Endodermal cell (in vitro differentiated cells): ENCODE measurements at regions not wholly inside any gene's neighbourhood (a gene's known extent, or its start where the extent isn't known, plus 50 kb on each side); places are given as distances from the start of the nearest gene placed in this dataset.

ENCODE experiments used
- DNase-seq: peaks from one replicate; pipeline ENCODE4 v3.0.0-alpha.2; 2017
- H3K27ac ChIP-seq: 2 replicates; pipeline ENCODE4 v1.5.1; 2013; ENCODE audit warnings: mild to moderate bottlenecking, low read depth, low read length, moderate library complexity
- H3K27me3 ChIP-seq: 2 replicates; pipeline ENCODE4 v1.6.1; 2013; ENCODE audit warnings: mild to moderate bottlenecking, low read length, moderate library complexity; ENCODE audit not compliant: insufficient read depth, control insufficient read depth, poor library complexity, severe bottlenecking
- H3K36me3 ChIP-seq: 2 replicates; pipeline ENCODE4 v1.7.0; 2013; ENCODE audit warnings: mild to moderate bottlenecking, low read length, moderate library complexity; ENCODE audit not compliant: control insufficient read depth, insufficient read depth
- H3K4me1 ChIP-seq: one replicate; pipeline ENCODE4 v1.7.0; 2013; ENCODE audit warnings: low read length; ENCODE audit not compliant: control insufficient read depth, insufficient read depth
- H3K4me3 ChIP-seq: 2 replicates; pipeline ENCODE4 v1.5.1; 2013; ENCODE audit warnings: mild to moderate bottlenecking, low read length, moderate library complexity
- H3K9ac ChIP-seq: 2 replicates; pipeline ENCODE4 v1.6.1; 2013; ENCODE audit warnings: mild to moderate bottlenecking, low read length, moderate library complexity; ENCODE audit not compliant: poor library complexity, severe bottlenecking; ENCODE audit errors: extremely low read depth
- H3K9me3 ChIP-seq: 2 replicates; pipeline ENCODE4 v1.6.1; 2013; ENCODE audit warnings: mild to moderate bottlenecking, low read length, moderate library complexity; ENCODE audit not compliant: control insufficient read depth
- H3K27ac Mint-ChIP-seq: 2 replicates; pipeline ENCODE4 v1.8.0; 2020; ENCODE audit warnings: mixed read lengths
- H3K27me3 Mint-ChIP-seq: 2 replicates; pipeline ENCODE4 v1.8.0; 2021; ENCODE audit warnings: mild to moderate bottlenecking, mixed read lengths; ENCODE audit not compliant: insufficient read depth
- H3K36me3 Mint-ChIP-seq: 2 replicates; pipeline ENCODE4 v1.8.0; 2020; ENCODE audit warnings: low read depth, mixed read lengths
- H3K4me1 Mint-ChIP-seq: 2 replicates; pipeline ENCODE4 v1.8.0; 2020; ENCODE audit warnings: mixed read lengths
- H3K4me3 Mint-ChIP-seq: 2 replicates; pipeline ENCODE4 v1.8.0; 2020; ENCODE audit warnings: mild to moderate bottlenecking, moderate library complexity, mixed read lengths
- H3K9me3 Mint-ChIP-seq: 2 replicates; pipeline ENCODE4 v1.8.0; 2020; ENCODE audit warnings: mild to moderate bottlenecking, mixed read lengths
- CTCF ChIP-seq: fragments of 200-600 bp; sonication (generic); conservative IDR thresholded peaks from 2 replicates; pipeline ENCODE4 v1.5.0; 2021; ENCODE audit warnings: antibody characterized with exemption, mild to moderate bottlenecking
- WGBS, 2 experiments: methylation state at CpG; one replicate each; pipeline versions ENCODE4 v1.1.5 to v1.1.7; 2013; ENCODE audit warnings: missing lambda C conversion rate in 2 of 2, mixed read lengths in 1 of 2; ENCODE audit not compliant: insufficient coverage in 1 of 2, insufficient read length in 1 of 2; 5-methylcytosine and 5-hydroxymethylcytosine counted together

GRCh38 chr2:118279005-118279404, 190.7 kb downstream of the INSIG2 start:
- H3K9ac ChIP-seq: no peak overlapping the region
- Mint-ChIP-seq H3K27me3 (peaks cover 88% of the 10 kb centered on the region), H3K4me1 (peaks cover 27% of the 10 kb centered on the region), H3K9me3 (no peaks in the 10 kb centered on the region), H3K36me3 (no peaks in the 10 kb centered on the region), H3K4me3 (no peak overlapping the region), H3K27ac (no peak overlapping the region)
- H3K4me3 ChIP-seq: no peak overlapping the region
- H3K9me3 ChIP-seq: no peaks in the 10 kb centered on the region
- H3K27me3 ChIP-seq: peaks cover 65% of the 10 kb centered on the region
- H3K4me1 ChIP-seq: no peaks in the 10 kb centered on the region
- H3K27ac ChIP-seq: no peak overlapping the region
- H3K36me3 ChIP-seq: no peaks in the 10 kb centered on the region
- no peak for TF ChIP-seq CTCF
- 83 to 94% methylated on average over 3 of the region's 3 CpGs for WGBS, 2 experiments
- no peak for DNase-seq

- Histone ChIP-seq H3K4me1 (no peaks in the 10 kb centered on the region), H3K36me3 (no peaks in the 10 kb centered on the region), H3K27ac (no peak overlapping the region), H3K9ac (no peak overlapping the region), H3K27me3 (peaks cover 62% of the 10 kb centered on the region), H3K9me3 (no peaks in the 10 kb centered on the region), H3K4me3 (no peak overlapping the region)
- Mint-ChIP-seq H3K4me3 (no peak overlapping the region), H3K36me3 (no peaks in the 10 kb centered on the region), H3K27me3 (peaks cover 87% of the 10 kb centered on the region), H3K4me1 (peaks cover 21% of the 10 kb centered on the region), H3K9me3 (no peaks in the 10 kb centered on the region), H3K27ac (no peak overlapping the region)
- no peak for DNase-seq
- WGBS, 2 experiments: 86 to 88% methylated on average over 5 of the region's 5 CpGs
- peak; percentile 54 for TF ChIP-seq CTCF
Observed at GRCh38 chr2:118278046-118278445, 189.8 kb downstream of the INSIG2 start.

- no peaks in the 10 kb centered on the region for H3K4me1 ChIP-seq
- H3K9me3 ChIP-seq: no peaks in the 10 kb centered on the region
- H3K4me3 ChIP-seq: no peak overlapping the region
- peaks cover 77% of the 10 kb centered on the region for H3K27me3 Mint-ChIP-seq
- WGBS, 2 experiments: 83 to 94% methylated on average over 2 to 4 of the region's 4 CpGs
- H3K4me1 Mint-ChIP-seq: peaks cover 3% of the 10 kb centered on the region
- H3K9ac ChIP-seq: no peak overlapping the region
- H3K27ac ChIP-seq: no peak overlapping the region
- no peaks in the 10 kb centered on the region for H3K36me3 ChIP-seq
- no peak for TF ChIP-seq CTCF
- DNase-seq: no peak
- no peak overlapping the region for H3K27ac Mint-ChIP-seq
- H3K4me3 Mint-ChIP-seq: no peak overlapping the region
- H3K27me3 ChIP-seq: peaks cover 51% of the 10 kb centered on the region
- no peaks in the 10 kb centered on the region for H3K36me3 Mint-ChIP-seq
- H3K9me3 Mint-ChIP-seq: no peaks in the 10 kb centered on the region
Observed at GRCh38 chr2:118274841-118275510, 186.7 kb downstream of the INSIG2 start.
